Mucosa of rectum (tissue), 2 donors: ENCODE measurements at regions not wholly inside any gene's neighbourhood (a gene's known extent, or its start where the extent isn't known, plus 50 kb on each side); places are given as distances from the start of the nearest gene placed in this dataset.

Experiments used
- H3K27ac ChIP-seq, 2 donors: one replicate each; pipeline ENCODE4 v1.7.0; 2013; ENCODE audit warnings: inconsistent platforms in 2 of 2, low read depth in 2 of 2, low read length in 2 of 2
- H3K27me3 ChIP-seq, 2 donors: one replicate each; pipeline ENCODE4 v1.7.0; 2013; ENCODE audit warnings: low read length in 2 of 2; ENCODE audit not compliant: control insufficient read depth in 2 of 2, insufficient read depth in 2 of 2
- H3K36me3 ChIP-seq, 2 donors: one replicate each; pipeline ENCODE4 v1.7.0; 2013; ENCODE audit warnings: low read length in 2 of 2; ENCODE audit not compliant: control insufficient read depth in 2 of 2, insufficient read depth in 2 of 2
- H3K4me1 ChIP-seq, 2 donors: one replicate each; pipeline ENCODE4 v1.7.0; 2013; ENCODE audit warnings: low read length in 2 of 2, mild to moderate bottlenecking in 1 of 2; ENCODE audit not compliant: control insufficient read depth in 2 of 2, insufficient read depth in 2 of 2
- H3K4me3 ChIP-seq, 2 donors: one replicate each; pipeline ENCODE4 v1.7.0; 2013; ENCODE audit warnings: low read length in 2 of 2
- H3K9ac ChIP-seq, 2 donors: one replicate each; pipeline ENCODE4 v1.7.0; 2013; ENCODE audit warnings: low read length in 2 of 2, low read depth in 1 of 2, mild to moderate bottlenecking in 1 of 2
- H3K9me3 ChIP-seq, 2 donors: one replicate each; pipeline ENCODE4 v1.7.0; 2013; ENCODE audit warnings: low read length in 2 of 2; ENCODE audit not compliant: control insufficient read depth in 2 of 2
- donor health status: healthy.
- donor health status: Normal muscosa, but diverticular disease.

- H3K36me3 ChIP-seq: no peaks in the 10 kb centered on the region
- no peaks in the 10 kb centered on the region for H3K9me3 ChIP-seq
- H3K4me3 ChIP-seq: no peak overlapping the region
- H3K27me3 ChIP-seq: no peaks in the 10 kb centered on the region
- H3K27ac ChIP-seq: no peak overlapping the region
- no peaks in the 10 kb centered on the region for H3K4me1 ChIP-seq
- no peak overlapping the region for H3K9ac ChIP-seq
These were observed 50.8 kb upstream of the INCENP start for GRCh38 chr11:62073061-62073460.

DNA sequence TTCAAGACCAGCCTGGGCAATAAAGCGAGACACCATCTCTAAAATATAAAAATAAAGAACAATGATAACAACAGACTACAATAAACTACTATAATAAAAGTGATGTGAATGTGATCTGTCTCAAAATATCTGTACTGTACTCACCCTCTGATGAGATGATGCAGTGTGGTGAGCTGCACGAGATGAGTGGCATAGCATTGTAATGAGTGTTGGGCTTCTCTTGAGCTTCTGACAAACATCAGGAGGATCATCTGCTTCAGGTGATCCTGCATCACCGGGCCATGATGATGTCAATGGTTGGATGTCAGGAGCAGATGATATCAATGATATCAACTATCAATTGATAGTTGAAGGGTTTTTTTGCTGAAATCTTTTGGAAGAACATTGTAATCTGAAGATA lies 52.4 kb upstream of the INCENP start:
- Histone ChIP-seq H3K4me1 (no peaks in the 10 kb centered on the region), H3K9me3 (no peaks in the 10 kb centered on the region), H3K9ac (no peak overlapping the region), H3K27me3 (no peaks in the 10 kb centered on the region), H3K27ac (no peak overlapping the region), H3K4me3 (no peak overlapping the region), H3K36me3 (no peaks in the 10 kb centered on the region)

- Histone ChIP-seq H3K4me1 (no peaks in the 10 kb centered on the region), H3K4me3 (no peak overlapping the region), H3K9me3 (no peaks in the 10 kb centered on the region), H3K36me3 (no peaks in the 10 kb centered on the region), H3K27ac (no peak overlapping the region), H3K9ac (no peak overlapping the region), H3K27me3 (no peaks in the 10 kb centered on the region)
These were observed 53.6 kb upstream of the INCENP start for GRCh38 chr11:62069986-62070919.

DNA sequence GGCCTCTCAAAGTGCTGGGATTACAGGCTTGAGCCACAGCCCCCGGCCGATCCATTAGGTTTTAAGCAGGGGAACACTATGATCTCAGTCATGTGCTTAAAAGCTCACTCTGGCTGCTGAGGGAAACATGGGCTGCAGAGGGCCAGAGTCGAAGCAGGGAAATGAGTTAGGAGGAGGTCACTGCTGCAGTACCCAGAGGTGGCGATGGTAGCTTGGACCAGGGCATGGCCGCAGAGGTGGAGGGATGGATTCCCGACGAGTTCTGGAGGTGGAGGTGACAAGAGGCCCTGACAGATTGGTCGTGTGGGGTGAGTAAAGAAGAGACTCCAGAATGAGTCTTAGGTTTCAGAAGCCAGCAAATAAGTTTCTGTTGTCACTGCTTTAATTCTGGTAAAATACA lies 54.4 kb upstream of the INCENP start:
- no peaks in the 10 kb centered on the region for H3K4me1 ChIP-seq
- H3K4me3 ChIP-seq: no peak overlapping the region
- no peaks in the 10 kb centered on the region for H3K36me3 ChIP-seq
- H3K27me3 ChIP-seq: no peaks in the 10 kb centered on the region
- no peak overlapping the region for H3K9ac ChIP-seq
- no peaks in the 10 kb centered on the region for H3K9me3 ChIP-seq
- H3K27ac ChIP-seq: no peak overlapping the region

GRCh38 chr11:62068730-62069129 lies 55.1 kb upstream of the INCENP start:
- H3K4me1 ChIP-seq: no peaks in the 10 kb centered on the region
- H3K27me3 ChIP-seq: no peaks in the 10 kb centered on the region
- H3K4me3 ChIP-seq: no peak overlapping the region
- H3K9ac ChIP-seq: no peak overlapping the region
- no peak overlapping the region for H3K27ac ChIP-seq
- H3K36me3 ChIP-seq: no peaks in the 10 kb centered on the region
- H3K9me3 ChIP-seq: no peaks in the 10 kb centered on the region

GRCh38 chr11:62067741-62068140 lies 56.1 kb upstream of the INCENP start:
- Histone ChIP-seq H3K9ac (no peak overlapping the region), H3K27me3 (no peaks in the 10 kb centered on the region), H3K9me3 (no peaks in the 10 kb centered on the region), H3K4me1 (no peaks in the 10 kb centered on the region), H3K4me3 (no peak overlapping the region), H3K36me3 (no peaks in the 10 kb centered on the region), H3K27ac (no peak overlapping the region)

GRCh38 chr11:62064221-62064620 lies 59.6 kb upstream of the INCENP start:
- no peak overlapping the region for H3K27ac ChIP-seq
- no peak overlapping the region for H3K9ac ChIP-seq
- no peaks in the 10 kb centered on the region for H3K9me3 ChIP-seq
- no peaks in the 10 kb centered on the region for H3K27me3 ChIP-seq
- H3K36me3 ChIP-seq: no peaks in the 10 kb centered on the region
- no peak overlapping the region for H3K4me3 ChIP-seq
- no peaks in the 10 kb centered on the region for H3K4me1 ChIP-seq

- Histone ChIP-seq H3K9me3 (no peaks in the 10 kb centered on the region), H3K9ac (no peak overlapping the region), H3K27me3 (no peaks in the 10 kb centered on the region), H3K36me3 (no peaks in the 10 kb centered on the region), H3K27ac (no peak overlapping the region), H3K4me3 (no peak overlapping the region), H3K4me1 (no peaks in the 10 kb centered on the region)
These were observed 61.5 kb upstream of the INCENP start for GRCh38 chr11:62062223-62062861.

GRCh38 chr11:62061356-62062222 lies 62.2 kb upstream of the INCENP start:
- no peak overlapping the region for H3K27ac ChIP-seq

GRCh38 chr11:62057069-62057468 lies 66.7 kb upstream of the INCENP start:
- no peak overlapping the region for H3K27ac ChIP-seq
- no peaks in the 10 kb centered on the region for H3K27me3 ChIP-seq
- H3K4me3 ChIP-seq: no peak overlapping the region
- H3K4me1 ChIP-seq: peaks cover 0 to 7% of the 10 kb centered on the region in 2 donors
- no peaks in the 10 kb centered on the region for H3K36me3 ChIP-seq
- H3K9me3 ChIP-seq: no peaks in the 10 kb centered on the region
- no peak overlapping the region for H3K9ac ChIP-seq

More at GRCh38 chr11:62061356-62062222, 62.2 kb upstream of the INCENP start:
- Histone ChIP-seq H3K27me3 (no peaks in the 10 kb centered on the region), H3K36me3 (no peaks in the 10 kb centered on the region), H3K9ac (no peak overlapping the region), H3K4me3 (no peak overlapping the region), H3K4me1 (no peaks in the 10 kb centered on the region), H3K9me3 (no peaks in the 10 kb centered on the region)
